HL-60 (cell line): ENCODE measurements at regions not wholly inside any gene's neighbourhood (a gene's known extent, or its start where the extent isn't known, plus 50 kb on each side); places are given as distances from the start of the nearest gene placed in this dataset.

Experiments used
- DNase-seq, 2 experiments: peaks; one replicate each; pipeline ENCODE4 v3.0.0-alpha.2; 2010 to 2020; ENCODE audit warnings: low read depth in 1 of 2, low spot score in 1 of 2
- H3K27ac ChIP-seq: fragments of 250-450 bp; sonication (Bioruptor Pico); replicated peaks from 2 replicates; pipeline ENCODE4 v1.5.1; 2020; ENCODE audit warnings: mild to moderate bottlenecking, moderate library complexity
- H3K27me3 ChIP-seq: fragments of 250-450 bp; sonication (Bioruptor Pico); 2 replicates; pipeline ENCODE4 v1.5.1; 2021; ENCODE audit warnings: mild to moderate bottlenecking, moderate library complexity; ENCODE audit not compliant: insufficient read depth, poor library complexity, severe bottlenecking
- H3K4me3 ChIP-seq: replicated peaks from 2 replicates; pipeline ENCODE4 v1.5.1; 2011; ENCODE audit warnings: mild to moderate bottlenecking, control low read depth, low read length; ENCODE audit not compliant: insufficient read depth
- GABPA ChIP-seq: IDR thresholded peaks from 2 replicates; pipeline ENCODE4 v1.6.1; 2012; ENCODE audit warnings: low read depth
- POLR2AphosphoS5 ChIP-seq: IDR thresholded peaks from 2 replicates; pipeline ENCODE4 v1.6.1; 2012; ENCODE audit warnings: low read depth
- SPI1 ChIP-seq: IDR thresholded peaks from 2 replicates; pipeline ENCODE4 v1.6.1; 2012; ENCODE audit warnings: low read depth, mild to moderate bottlenecking, borderline replicate concordance
- TF ChIP-seq, protein P1 (sequence below): IDR thresholded peaks from 2 replicates; pipeline ENCODE4 v1.6.1; 2012; ENCODE audit warnings: low read depth; ENCODE audit not compliant: insufficient replicate concordance
- TF ChIP-seq, protein P2 (sequence below): IDR thresholded peaks from one replicate; pipeline ENCODE4 v1.5.1; 2011; ENCODE audit warnings: low read length, control low read depth, inconsistent platforms; ENCODE audit not compliant: insufficient read depth

DNA sequence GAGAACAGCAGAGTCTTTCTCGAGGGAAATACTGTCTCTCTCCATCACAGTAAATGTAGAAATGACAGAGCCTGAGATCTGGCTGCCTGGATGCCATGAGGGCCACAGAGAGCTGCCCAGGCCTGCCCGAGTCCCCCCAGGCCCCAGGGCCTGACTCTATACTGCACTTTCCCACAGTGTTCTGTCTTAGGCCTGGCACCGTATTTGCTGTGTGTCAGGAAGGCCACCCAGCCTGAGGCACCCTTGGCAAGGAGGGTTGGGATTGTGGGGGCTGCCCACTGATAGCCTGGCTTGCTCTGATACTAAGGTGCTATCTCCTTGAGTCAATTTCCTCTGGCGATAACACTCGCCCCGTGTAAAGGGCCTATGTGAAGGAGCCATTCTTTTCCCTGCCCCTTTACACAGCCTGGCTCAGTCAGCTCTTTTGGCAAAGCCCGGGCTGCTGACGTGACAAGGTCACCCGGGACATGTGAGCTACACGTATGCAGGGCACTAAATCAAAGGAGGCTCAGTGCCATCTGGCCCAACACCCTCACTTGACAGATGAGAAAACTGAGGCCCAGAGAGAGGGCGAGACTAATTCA lies 630.1 kb upstream of the KLF4 start:
- TF ChIP-seq SPI1 (no peak), GABPA (no peak), POLR2AphosphoS5 (no peak)
- TF ChIP-seq, protein P1, sequence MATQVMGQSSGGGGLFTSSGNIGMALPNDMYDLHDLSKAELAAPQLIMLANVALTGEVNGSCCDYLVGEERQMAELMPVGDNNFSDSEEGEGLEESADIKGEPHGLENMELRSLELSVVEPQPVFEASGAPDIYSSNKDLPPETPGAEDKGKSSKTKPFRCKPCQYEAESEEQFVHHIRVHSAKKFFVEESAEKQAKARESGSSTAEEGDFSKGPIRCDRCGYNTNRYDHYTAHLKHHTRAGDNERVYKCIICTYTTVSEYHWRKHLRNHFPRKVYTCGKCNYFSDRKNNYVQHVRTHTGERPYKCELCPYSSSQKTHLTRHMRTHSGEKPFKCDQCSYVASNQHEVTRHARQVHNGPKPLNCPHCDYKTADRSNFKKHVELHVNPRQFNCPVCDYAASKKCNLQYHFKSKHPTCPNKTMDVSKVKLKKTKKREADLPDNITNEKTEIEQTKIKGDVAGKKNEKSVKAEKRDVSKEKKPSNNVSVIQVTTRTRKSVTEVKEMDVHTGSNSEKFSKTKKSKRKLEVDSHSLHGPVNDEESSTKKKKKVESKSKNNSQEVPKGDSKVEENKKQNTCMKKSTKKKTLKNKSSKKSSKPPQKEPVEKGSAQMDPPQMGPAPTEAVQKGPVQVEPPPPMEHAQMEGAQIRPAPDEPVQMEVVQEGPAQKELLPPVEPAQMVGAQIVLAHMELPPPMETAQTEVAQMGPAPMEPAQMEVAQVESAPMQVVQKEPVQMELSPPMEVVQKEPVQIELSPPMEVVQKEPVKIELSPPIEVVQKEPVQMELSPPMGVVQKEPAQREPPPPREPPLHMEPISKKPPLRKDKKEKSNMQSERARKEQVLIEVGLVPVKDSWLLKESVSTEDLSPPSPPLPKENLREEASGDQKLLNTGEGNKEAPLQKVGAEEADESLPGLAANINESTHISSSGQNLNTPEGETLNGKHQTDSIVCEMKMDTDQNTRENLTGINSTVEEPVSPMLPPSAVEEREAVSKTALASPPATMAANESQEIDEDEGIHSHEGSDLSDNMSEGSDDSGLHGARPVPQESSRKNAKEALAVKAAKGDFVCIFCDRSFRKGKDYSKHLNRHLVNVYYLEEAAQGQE: no peak
- TF ChIP-seq, protein P2, sequence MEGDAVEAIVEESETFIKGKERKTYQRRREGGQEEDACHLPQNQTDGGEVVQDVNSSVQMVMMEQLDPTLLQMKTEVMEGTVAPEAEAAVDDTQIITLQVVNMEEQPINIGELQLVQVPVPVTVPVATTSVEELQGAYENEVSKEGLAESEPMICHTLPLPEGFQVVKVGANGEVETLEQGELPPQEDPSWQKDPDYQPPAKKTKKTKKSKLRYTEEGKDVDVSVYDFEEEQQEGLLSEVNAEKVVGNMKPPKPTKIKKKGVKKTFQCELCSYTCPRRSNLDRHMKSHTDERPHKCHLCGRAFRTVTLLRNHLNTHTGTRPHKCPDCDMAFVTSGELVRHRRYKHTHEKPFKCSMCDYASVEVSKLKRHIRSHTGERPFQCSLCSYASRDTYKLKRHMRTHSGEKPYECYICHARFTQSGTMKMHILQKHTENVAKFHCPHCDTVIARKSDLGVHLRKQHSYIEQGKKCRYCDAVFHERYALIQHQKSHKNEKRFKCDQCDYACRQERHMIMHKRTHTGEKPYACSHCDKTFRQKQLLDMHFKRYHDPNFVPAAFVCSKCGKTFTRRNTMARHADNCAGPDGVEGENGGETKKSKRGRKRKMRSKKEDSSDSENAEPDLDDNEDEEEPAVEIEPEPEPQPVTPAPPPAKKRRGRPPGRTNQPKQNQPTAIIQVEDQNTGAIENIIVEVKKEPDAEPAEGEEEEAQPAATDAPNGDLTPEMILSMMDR: no peak
- DNase-seq: no peak
- Histone ChIP-seq H3K27me3 (no peaks in the 10 kb centered on the region), H3K4me3 (no peak overlapping the region), H3K27ac (no peak overlapping the region)

- Histone ChIP-seq H3K27me3 (no peaks in the 10 kb centered on the region), H3K27ac (no peak overlapping the region), H3K4me3 (no peak overlapping the region)
- DNase-seq: no peak
- TF ChIP-seq GABPA (no peak), POLR2AphosphoS5 (no peak), SPI1 (no peak)
- TF ChIP-seq, protein P2: no peak
- TF ChIP-seq, protein P1: no peak
Measured at GRCh38 chr9:108117795-108118194, 628.2 kb upstream of the KLF4 start.

DNA sequence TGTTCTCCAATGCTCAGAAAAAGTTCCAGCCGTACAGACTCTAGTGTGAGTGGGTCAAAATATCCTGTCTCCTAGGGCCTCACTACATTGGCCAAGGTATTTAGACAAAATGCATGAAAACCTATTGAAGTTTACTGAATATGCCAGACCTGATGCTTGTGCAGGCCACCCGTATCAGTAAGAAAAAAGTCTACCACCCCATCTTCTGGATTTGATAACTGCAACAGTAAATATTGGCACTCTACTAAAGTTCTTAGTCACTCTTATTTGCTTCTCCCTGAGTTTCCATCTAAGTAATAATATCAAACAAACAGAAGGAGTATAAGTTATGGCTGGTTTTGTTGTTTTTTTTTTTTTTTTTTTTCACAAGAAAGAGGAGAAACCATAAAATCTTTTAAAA lies 627.7 kb upstream of the KLF4 start:
- no peak for DNase-seq
- no peaks in the 10 kb centered on the region for H3K27me3 ChIP-seq
- no peak overlapping the region for H3K4me3 ChIP-seq
- no peak overlapping the region for H3K27ac ChIP-seq
- TF ChIP-seq, protein P1: no peak
- TF ChIP-seq SPI1: no peak
- no peak for TF ChIP-seq GABPA
- no peak for TF ChIP-seq POLR2AphosphoS5
- TF ChIP-seq, protein P2: no peak
